CD4-positive, CD25-positive, alpha-beta regulatory T cell (primary cell): ENCODE measurements at regions not wholly inside any gene's neighbourhood (a gene's known extent, or its start where the extent isn't known, plus 50 kb on each side); places are given as distances from the start of the nearest gene placed in this dataset.
"Not testable (repeated sequence)": the region's sequence is repeated elsewhere in the genome, so short reads cannot be mapped to it uniquely, and the experiment has no call there.

Experiments
- ATAC-seq, 2 donors: fragments of 150-1000 bp; cut with Tn5 transposase; one replicate each; pipeline ENCODE4 v1.10.0; 2021; ENCODE audit warnings: low read depth in 2 of 2, moderate number of reproducible peaks in 2 of 2, moderate library complexity in 1 of 2
- DNase-seq, 3 donors: peaks; one replicate each; pipeline versions ENCODE4 v3.0.0 to v3.0.0-alpha.2; 2012 to 2022; ENCODE audit warnings: mixed read lengths in 1 of 3
- H3K27ac ChIP-seq: one replicate; pipeline ENCODE4 v1.7.0; 2013; ENCODE audit warnings: mild to moderate bottlenecking, low read length; ENCODE audit not compliant: insufficient read depth, poor library complexity, severe bottlenecking
- H3K27me3 ChIP-seq: one replicate; pipeline ENCODE4 v1.7.0; 2013; ENCODE audit warnings: low read length; ENCODE audit not compliant: control insufficient read depth, insufficient read depth
- H3K36me3 ChIP-seq: one replicate; pipeline ENCODE4 v1.7.0; 2013; ENCODE audit warnings: mild to moderate bottlenecking, low read length, moderate library complexity; ENCODE audit not compliant: control insufficient read depth, insufficient read depth
- H3K4me1 ChIP-seq: 2 replicates; pipeline ENCODE4 v1.7.0; 2013; ENCODE audit warnings: mild to moderate bottlenecking, low read length; ENCODE audit not compliant: insufficient read depth, control insufficient read depth, poor library complexity, severe bottlenecking
- H3K4me3 ChIP-seq: one replicate; pipeline ENCODE4 v1.7.0; 2013; ENCODE audit warnings: low read depth, mild to moderate bottlenecking, low read length, moderate library complexity
- H3K9me3 ChIP-seq, 2 experiments: 1 replicate in 1 of 2; 2 replicates in 1 of 2; pipeline ENCODE4 v1.7.0; 2013; ENCODE audit warnings: low read length in 2 of 2, mild to moderate bottlenecking in 1 of 2, moderate library complexity in 1 of 2; ENCODE audit not compliant: control insufficient read depth in 2 of 2
- H3K27ac Mint-ChIP-seq, 3 donors: one replicate each; pipeline ENCODE4 v1.8.0; 2020 to 2022; ENCODE audit warnings: mild to moderate bottlenecking in 3 of 3, mixed read lengths in 3 of 3, moderate library complexity in 2 of 3
- H3K27me3 Mint-ChIP-seq: one replicate; pipeline ENCODE4 v1.8.0; 2022; ENCODE audit warnings: mild to moderate bottlenecking, mixed read lengths
- H3K36me3 Mint-ChIP-seq: one replicate; pipeline ENCODE4 v1.8.0; 2020; ENCODE audit warnings: mixed read lengths
- H3K4me1 Mint-ChIP-seq, 4 donors: one replicate each; pipeline ENCODE4 v1.8.0; 2020 to 2022; ENCODE audit warnings: mixed read lengths in 4 of 4, mild to moderate bottlenecking in 1 of 4
- H3K4me3 Mint-ChIP-seq, 4 donors: one replicate each; pipeline ENCODE4 v1.8.0; 2020 to 2022; ENCODE audit warnings: mild to moderate bottlenecking in 4 of 4, mixed read lengths in 4 of 4, moderate library complexity in 3 of 4
- H3K9me3 Mint-ChIP-seq, 7 donors: one replicate each; pipeline ENCODE4 v1.8.0; 2020 to 2022; ENCODE audit warnings: mixed read lengths in 7 of 7, mild to moderate bottlenecking in 3 of 7, moderate library complexity in 2 of 7

DNA sequence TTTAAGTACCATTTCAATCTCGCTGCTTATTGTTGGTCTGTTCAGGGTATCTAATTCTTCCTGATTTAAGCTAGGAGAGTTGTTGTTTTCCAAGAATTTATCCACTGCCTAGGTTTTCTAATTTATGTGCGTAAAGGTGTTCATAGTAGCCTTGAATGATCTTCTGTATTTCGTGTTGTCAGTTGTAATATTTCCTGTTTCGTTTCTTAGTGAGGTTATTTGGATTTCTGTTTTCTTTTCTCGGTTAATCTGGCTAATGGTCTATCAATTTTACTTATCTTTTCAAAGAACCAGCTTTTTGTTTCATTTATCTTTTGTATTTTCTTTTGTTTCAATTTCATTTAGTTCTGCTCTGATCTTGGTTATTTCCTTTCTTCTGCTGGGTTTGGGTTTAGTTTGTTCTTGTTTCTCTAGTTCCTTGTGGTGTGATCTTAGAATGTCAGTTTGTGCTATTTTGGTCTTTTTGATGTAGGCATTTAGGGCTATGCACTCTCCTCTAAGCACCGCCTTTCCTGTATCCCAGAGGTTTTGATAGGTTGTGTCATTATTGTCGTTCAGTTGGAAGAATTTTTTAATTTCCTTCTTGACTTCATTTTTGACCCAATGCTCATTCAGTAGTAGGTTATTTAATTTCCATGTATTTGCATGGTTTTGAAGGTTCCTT, 92.5 kb upstream of the CSRP2 start:
- H3K27me3 ChIP-seq, H3K36me3 ChIP-seq, H3K27ac Mint-ChIP-seq, H3K27ac ChIP-seq, H3K4me3 ChIP-seq, H3K4me1 Mint-ChIP-seq, H3K4me3 Mint-ChIP-seq, H3K9me3 Mint-ChIP-seq, H3K9me3 ChIP-seq, H3K36me3 Mint-ChIP-seq, ATAC-seq, DNase-seq, H3K4me1 ChIP-seq: not testable (repeated sequence)
- peaks cover 20% of the 10 kb centered on the region for H3K27me3 Mint-ChIP-seq

DNA sequence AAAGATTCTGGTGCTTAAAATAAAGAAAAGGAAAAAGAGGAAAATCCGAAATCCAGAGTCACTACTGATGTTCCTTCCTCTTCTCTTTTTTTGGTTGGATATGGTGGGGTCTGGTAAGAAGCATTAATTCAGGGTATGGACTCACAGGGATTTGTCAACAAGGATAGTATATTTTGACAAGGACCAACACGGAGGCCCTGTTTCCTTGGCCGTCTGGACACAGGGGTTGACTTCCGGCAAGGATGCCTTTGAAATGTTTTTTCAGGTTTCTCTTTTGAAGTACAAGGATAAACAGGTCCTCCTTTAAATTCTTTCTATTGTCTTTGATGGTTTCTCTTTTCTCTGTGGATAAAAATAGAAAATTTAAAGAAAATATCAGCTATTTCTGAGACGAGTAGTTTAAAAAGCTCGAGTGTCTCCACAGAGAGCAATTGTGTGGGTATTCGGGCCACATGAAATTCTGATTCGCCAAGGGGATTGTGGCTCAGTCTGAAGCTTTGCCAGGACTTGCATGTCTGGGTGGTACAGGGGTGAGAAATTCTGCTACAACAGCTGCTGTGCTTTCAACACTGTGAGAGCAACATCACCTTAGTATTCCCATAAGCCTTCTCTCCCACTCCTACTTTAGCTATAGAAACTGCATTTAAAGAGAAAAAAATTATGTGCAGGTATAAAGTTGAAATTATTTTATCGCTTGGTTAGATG, 88.5 kb upstream of the CSRP2 start:
- H3K27me3 Mint-ChIP-seq = peaks cover 5% of the 10 kb centered on the region
- Histone ChIP-seq H3K4me3 (no peak overlapping the region), H3K36me3 (no peaks in the 10 kb centered on the region), H3K9me3 (no peaks in the 10 kb centered on the region), H3K27ac (no peak overlapping the region), H3K4me1 (no peaks in the 10 kb centered on the region), H3K27me3 (no peaks in the 10 kb centered on the region)
- no peaks in the 10 kb centered on the region for H3K4me1 Mint-ChIP-seq
- no peak overlapping the region for H3K27ac Mint-ChIP-seq
- DNase-seq (no peak), ATAC-seq (no peak)
- H3K9me3 Mint-ChIP-seq = peaks cover 0 to 5% (median 1%) of the 10 kb centered on the region in 7 donors
- H3K4me3 Mint-ChIP-seq = no peak overlapping the region
- no peaks in the 10 kb centered on the region for H3K36me3 Mint-ChIP-seq

DNA sequence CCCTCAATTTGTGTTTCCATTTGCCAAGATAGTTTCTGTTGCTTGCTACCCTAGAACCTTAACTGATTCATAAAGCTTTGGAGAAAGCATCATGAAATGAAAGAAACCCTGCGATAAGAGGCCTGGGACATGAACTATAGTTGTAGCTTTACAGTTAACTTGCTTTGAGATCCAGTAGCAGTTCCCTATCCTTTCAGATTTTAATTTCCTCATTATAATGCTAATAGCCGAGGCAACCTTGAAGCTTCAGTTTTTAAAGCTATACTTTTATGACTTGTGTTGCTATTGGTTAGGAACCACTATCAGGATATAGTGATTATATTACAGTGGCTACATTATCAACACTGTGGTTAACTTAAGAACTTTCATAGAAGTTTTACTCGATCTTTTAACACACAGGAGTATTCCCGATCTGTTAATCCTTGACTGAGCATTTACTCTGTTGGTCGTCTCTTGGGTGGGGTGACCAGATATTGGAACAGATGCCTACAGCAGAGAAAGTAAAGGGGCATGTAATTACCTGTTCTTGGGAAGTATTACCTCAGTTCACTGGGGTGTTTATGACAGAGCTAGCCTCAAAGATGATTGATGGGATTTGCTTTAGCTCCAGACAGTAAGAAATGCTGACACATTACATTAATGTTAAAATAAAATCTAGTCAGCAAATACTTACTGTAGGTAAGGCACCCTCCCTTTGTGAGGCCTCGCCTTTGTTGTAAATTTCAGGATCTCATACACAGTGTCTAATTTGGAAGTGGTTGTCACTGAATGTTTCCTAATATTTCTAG, 86.2 kb upstream of the CSRP2 start:
- Mint-ChIP-seq H3K4me1 (no peaks in the 10 kb centered on the region), H3K9me3 (peaks cover 0 to 5% (median 1%) of the 10 kb centered on the region in 7 donors), H3K27me3 (peaks cover 4% of the 10 kb centered on the region), H3K27ac (no peak overlapping the region), H3K4me3 (no peak overlapping the region), H3K36me3 (no peaks in the 10 kb centered on the region)
- ATAC-seq = no peak
- Histone ChIP-seq H3K4me3 (no peak overlapping the region), H3K9me3 (no peaks in the 10 kb centered on the region), H3K36me3 (no peaks in the 10 kb centered on the region), H3K27me3 (no peaks in the 10 kb centered on the region), H3K4me1 (no peaks in the 10 kb centered on the region), H3K27ac (no peak overlapping the region)
- no peak for DNase-seq

DNA sequence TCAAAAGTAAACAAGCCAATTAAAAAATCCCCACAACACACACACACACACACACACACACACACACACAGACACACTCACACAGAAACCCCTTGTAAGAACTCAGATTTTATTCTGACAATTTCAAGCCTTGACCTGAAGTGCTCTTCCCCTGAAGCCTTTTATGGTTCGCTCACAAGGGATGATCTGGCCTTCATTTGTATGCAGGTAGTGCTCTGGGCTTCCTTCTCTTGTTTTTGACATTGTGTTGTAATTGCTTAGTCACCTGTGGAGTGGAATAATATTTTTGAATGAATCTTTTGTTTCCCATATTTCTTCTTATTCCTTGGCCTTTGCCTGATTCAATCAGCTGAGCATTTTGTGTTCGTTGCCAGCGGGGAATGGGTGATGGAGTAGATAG, 83.3 kb upstream of the CSRP2 start:
- H3K9me3 ChIP-seq = no peaks in the 10 kb centered on the region
- H3K4me1 ChIP-seq = no peaks in the 10 kb centered on the region
- ATAC-seq (no peak), DNase-seq (no peak)
- Mint-ChIP-seq H3K36me3 (no peaks in the 10 kb centered on the region), H3K27ac (no peak overlapping the region), H3K4me3 (no peak overlapping the region), H3K27me3 (peaks cover 8% of the 10 kb centered on the region), H3K9me3 (peaks cover 0 to 3% (median 0%) of the 10 kb centered on the region in 7 donors), H3K4me1 (no peaks in the 10 kb centered on the region)
- H3K36me3 ChIP-seq = no peaks in the 10 kb centered on the region
- H3K27me3 ChIP-seq = no peaks in the 10 kb centered on the region
- H3K4me3 ChIP-seq = no peak overlapping the region
- no peak overlapping the region for H3K27ac ChIP-seq

DNA sequence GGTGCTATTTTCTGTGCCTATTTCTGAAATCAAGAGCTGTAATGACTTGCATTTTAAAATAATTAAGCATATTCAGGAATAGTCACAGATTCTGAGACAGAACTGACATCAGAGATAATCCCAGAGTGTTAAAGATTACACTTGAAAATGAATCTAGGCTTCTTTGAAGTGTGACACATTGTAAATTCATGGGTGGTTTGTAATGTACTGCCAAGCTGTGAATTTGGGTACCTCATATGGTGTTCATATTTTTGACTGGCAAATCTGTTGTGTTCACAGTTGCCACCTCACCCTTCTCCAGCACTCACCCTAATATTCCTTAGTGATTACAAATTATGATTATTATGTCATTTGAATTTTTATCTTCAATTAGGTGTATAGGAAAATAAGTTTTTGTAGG, 78.5 kb upstream of the CSRP2 start:
- ATAC-seq (no peak), DNase-seq (no peak)
- peaks cover 4% of the 10 kb centered on the region for H3K27me3 Mint-ChIP-seq
- H3K4me3 ChIP-seq = no peak overlapping the region
- no peak overlapping the region for H3K4me3 Mint-ChIP-seq
- no peaks in the 10 kb centered on the region for H3K27me3 ChIP-seq
- no peaks in the 10 kb centered on the region for H3K4me1 ChIP-seq
- no peak overlapping the region for H3K27ac ChIP-seq
- peaks cover 0 to 1% (median 0%) of the 10 kb centered on the region in 7 donors for H3K9me3 Mint-ChIP-seq
- no peaks in the 10 kb centered on the region for H3K36me3 Mint-ChIP-seq
- H3K36me3 ChIP-seq = no peaks in the 10 kb centered on the region
- no peaks in the 10 kb centered on the region for H3K9me3 ChIP-seq
- no peaks in the 10 kb centered on the region for H3K4me1 Mint-ChIP-seq
- no peak overlapping the region for H3K27ac Mint-ChIP-seq

DNA sequence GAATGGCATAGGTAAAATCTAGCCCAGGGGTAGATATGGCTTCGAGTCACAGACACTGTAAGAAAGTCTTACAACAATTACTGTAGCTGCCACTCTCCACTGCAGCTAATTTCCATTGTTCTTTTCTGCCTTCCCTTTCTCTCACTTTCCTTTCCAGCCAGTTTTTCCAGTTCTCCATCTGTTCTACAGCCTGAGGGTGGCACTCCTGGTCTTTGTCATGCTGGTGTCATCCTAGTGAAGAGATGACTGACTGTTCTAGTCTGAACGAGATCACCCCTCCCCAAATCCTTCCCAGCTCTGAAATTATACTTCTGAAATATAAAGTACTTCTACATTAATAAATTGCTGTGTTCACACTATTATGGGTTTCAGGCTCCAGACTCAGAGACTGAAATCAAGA, 74.2 kb upstream of the CSRP2 start:
- DNase-seq (no peak), ATAC-seq (no peak)
- Mint-ChIP-seq H3K9me3 (peaks cover 0 to 1% (median 0%) of the 10 kb centered on the region in 7 donors), H3K4me3 (no peak overlapping the region), H3K4me1 (no peaks in the 10 kb centered on the region), H3K27me3 (peaks cover 12% of the 10 kb centered on the region), H3K27ac (peak overlapping the region in 1 of 3 donors; percentile 20), H3K36me3 (no peaks in the 10 kb centered on the region)
- Histone ChIP-seq H3K27me3 (no peaks in the 10 kb centered on the region), H3K9me3 (no peaks in the 10 kb centered on the region), H3K4me1 (no peaks in the 10 kb centered on the region), H3K27ac (no peak overlapping the region), H3K36me3 (no peaks in the 10 kb centered on the region), H3K4me3 (no peak overlapping the region)

DNA sequence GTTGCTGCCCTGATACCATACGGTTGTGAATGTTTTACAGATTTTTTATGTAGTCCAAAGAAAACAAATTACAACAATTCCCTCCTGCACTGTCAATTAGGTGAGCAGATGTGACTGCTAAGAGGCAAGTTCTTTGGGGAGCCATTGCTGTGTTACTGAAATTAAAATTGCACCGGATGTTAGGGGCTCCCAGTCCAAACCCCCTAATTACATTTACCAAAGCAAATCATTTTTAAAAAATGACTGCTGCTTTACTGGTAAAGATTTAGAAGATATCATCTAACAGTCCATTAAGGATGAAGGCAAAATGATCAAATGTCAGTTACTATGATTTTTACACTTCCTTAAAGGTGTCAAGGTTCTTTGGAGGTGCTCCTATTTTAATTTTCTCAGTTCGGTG, 70.1 kb upstream of the CSRP2 start:
- no peak for ATAC-seq
- no peak for DNase-seq
- no peaks in the 10 kb centered on the region for H3K36me3 Mint-ChIP-seq
- H3K4me3 Mint-ChIP-seq = no peak overlapping the region
- Histone ChIP-seq H3K4me1 (no peaks in the 10 kb centered on the region), H3K4me3 (no peak overlapping the region), H3K27me3 (no peaks in the 10 kb centered on the region), H3K36me3 (no peaks in the 10 kb centered on the region), H3K27ac (no peak overlapping the region), H3K9me3 (no peaks in the 10 kb centered on the region)
- H3K27me3 Mint-ChIP-seq = peaks cover 17% of the 10 kb centered on the region
- no peaks in the 10 kb centered on the region for H3K4me1 Mint-ChIP-seq
- no peak overlapping the region for H3K27ac Mint-ChIP-seq
- no peaks in the 10 kb centered on the region for H3K9me3 Mint-ChIP-seq
